GM12892 (cell line): ENCODE measurements at regions not wholly inside any gene's neighbourhood (a gene's known extent, or its start where the extent isn't known, plus 50 kb on each side); places are given as distances from the start of the nearest gene placed in this dataset.

ENCODE experiments used
- POLR2A ChIP-seq: IDR thresholded peaks from 2 replicates; pipeline ENCODE4 v1.6.1; 2011; ENCODE audit warnings: low read depth, low read length, control low read depth
- POLR2AphosphoS5 ChIP-seq: IDR thresholded peaks from 2 replicates; pipeline ENCODE4 v1.6.1; 2011; ENCODE audit warnings: low read depth, low read length, control low read depth
- TAF1 ChIP-seq: IDR thresholded peaks from 2 replicates; pipeline ENCODE4 v1.6.1; 2011; ENCODE audit warnings: low read depth, mild to moderate bottlenecking, control low read depth, low read length, borderline replicate concordance

- TF ChIP-seq POLR2A: no peak
- TF ChIP-seq POLR2AphosphoS5: no peak
- no peak for TF ChIP-seq TAF1
Observed at GRCh38 chr16:85232369-85233142, 120.3 kb upstream of the CIBAR2 start.
